GM21447 (cell line): ENCODE measurements at regions not wholly inside any gene's neighbourhood (a gene's known extent, or its start where the extent isn't known, plus 50 kb on each side); places are given as distances from the start of the nearest gene placed in this dataset.

Experiments used
- ATAC-seq: cut with Tn5 transposase; IDR thresholded peaks from one replicate; pipeline ENCODE4 v1.9.1; 2021; ENCODE audit not compliant: unreplicated experiment

DNA sequence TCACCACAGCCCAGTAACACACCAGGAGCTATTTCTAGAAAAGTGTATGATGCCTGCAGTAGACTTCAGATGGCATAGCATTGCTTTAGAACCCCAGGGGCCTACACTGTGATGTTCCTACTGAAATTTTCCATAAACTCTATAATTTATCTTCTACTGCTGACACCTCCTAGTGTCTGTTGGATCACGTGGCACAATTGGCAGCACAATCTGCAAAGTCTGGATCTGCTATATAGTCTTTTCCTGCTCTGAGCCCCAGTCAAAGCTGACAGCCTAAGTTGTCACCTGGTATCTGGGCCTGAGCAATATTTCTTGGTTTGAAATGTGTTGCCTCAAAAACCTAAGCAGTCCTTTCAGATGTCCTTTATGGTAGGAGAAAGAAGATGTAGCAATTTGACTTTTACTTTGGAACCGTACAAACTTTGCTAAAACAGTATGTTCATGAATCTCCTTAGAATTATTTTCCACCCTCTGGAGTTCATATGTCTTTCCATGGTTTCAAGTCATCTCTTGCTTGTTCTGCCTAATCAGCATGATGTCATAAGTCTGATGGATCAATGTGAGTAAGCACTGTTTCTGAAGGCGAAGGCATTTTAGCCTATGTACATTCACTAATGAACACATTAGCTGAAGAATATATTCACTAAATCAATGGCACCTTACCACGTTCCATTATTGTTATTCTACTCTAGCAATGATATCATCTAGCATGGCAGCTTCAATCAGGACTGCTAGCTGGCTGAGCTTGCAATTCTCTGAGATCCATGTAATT lies 536.5 kb upstream of the NBEA start:
- no peak for ATAC-seq

DNA sequence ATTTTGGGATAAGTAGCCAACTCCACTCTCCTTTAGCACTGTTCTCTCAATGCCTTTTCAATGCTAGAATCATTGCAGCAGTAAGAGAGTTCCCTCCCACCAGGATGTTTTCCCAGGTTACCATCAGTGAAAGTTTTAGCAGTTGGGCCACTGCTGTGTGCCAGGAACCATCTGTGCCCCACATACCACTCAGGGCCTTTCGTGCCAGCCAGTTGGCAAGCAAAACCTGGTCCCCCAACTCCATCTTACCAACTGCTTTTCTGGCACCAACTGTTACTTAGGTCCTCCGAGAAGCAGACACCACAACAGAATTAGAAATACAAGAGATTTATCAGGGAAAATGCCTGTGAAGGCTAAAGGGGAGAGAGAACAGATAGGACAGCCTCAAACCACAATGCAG lies 533.4 kb upstream of the NBEA start:
- no peak for ATAC-seq

DNA sequence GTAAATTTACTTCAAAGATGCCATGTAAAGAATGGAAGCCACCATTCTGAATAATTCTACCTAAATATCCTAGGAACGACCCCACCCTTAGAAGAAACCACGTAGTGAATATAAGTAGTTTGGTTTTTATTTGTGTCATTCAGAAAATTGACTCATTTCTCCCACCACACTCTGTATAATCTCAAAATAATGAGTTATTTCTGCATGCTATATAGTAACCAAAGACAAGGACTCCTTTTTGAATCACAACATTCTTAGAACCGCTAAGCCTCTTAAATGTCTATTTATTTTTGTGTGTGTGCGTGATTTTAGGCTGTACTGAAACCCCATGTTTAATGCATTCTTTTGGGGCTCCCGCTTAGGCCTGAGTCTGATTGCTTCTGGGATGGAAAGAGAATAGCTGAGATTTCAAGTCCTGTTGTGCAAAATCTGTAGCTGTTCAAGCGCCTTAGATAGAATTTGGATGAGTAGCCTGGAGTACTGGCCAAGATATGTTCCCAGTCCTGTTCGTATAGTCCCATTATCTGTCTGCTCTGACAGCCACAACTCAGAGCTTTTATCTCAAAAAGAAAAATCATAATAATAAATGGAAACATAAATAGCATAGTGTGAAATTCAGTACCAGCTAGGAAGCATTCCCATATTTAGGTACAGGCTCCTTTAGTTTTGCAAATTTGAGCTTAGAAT lies 532.4 kb upstream of the NBEA start:
- ATAC-seq = no peak

DNA sequence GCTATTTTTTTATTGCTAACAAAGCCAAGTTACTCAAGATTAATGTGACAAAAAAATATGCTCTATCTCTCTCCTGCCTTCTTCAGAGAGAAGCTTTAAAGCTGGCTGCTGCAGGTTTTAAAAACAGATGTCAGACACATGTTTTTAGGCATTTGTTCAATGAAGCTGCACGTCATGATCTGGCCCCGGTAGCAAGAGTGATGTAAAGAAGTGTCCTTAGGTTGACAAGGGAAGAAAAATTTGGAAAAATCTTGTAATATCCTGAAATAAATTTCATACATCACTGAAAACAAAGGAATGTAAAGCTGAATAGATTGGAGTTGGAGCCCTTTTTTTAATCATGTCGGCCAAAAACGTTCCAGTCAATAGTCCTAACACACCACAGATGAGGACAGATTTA lies 531.4 kb upstream of the NBEA start:
- ATAC-seq = no peak

DNA sequence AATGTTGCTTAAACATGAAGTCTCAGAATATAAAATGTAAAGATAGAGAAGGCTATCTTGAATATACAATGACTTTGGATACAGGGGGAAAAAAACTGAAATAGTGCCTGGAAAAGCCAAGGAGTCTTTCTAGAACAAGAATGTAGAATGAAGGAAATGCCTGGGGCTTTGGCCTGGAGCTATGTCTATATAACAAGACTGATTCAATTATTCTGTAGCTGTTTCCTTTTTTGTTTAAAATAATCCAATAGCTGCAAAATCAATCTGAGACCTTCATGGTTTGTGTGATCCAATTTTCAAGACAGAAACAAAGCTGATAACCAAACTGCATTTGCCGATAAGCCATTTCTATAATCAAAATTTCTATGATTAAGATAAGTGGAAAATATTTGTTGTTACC lies 530.9 kb upstream of the NBEA start:
- no peak for ATAC-seq

DNA sequence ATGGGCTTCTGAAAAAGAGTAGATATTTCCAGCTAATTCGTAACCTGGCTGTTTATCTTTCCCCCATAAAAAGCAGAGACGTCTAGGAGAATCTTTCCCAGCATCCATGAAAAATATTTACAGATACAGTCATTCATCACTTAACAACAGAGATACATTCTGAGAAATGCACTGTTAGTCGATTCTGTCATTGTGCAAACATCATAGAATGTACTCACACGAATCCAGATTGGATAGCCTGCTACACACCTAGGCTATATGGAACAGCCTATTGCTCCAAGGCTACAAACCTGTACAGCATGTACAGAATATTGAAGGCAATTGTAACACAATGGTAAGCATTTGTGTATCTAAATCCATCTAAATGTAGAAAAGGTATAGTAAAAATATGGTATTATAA lies 530.2 kb upstream of the NBEA start:
- ATAC-seq = no peak

DNA sequence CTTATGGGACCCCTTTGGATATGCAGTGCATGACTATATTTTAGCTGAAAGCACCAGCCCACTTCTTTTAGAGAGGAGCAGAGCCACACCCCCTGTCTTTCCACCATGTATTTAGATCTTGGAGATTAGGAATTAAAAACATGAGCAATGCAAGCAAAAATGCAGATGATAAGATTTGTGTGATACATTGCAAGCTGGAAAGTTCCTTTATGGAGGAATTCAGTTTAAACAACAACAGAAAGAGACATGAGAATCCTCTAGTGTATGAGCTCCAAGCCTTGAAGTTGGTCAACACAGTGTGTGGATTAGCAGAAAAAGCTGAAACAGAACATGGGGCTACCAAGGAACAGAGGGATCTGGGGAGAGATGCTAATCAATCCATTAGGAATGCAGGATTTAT lies 529.8 kb upstream of the NBEA start:
- no peak for ATAC-seq

DNA sequence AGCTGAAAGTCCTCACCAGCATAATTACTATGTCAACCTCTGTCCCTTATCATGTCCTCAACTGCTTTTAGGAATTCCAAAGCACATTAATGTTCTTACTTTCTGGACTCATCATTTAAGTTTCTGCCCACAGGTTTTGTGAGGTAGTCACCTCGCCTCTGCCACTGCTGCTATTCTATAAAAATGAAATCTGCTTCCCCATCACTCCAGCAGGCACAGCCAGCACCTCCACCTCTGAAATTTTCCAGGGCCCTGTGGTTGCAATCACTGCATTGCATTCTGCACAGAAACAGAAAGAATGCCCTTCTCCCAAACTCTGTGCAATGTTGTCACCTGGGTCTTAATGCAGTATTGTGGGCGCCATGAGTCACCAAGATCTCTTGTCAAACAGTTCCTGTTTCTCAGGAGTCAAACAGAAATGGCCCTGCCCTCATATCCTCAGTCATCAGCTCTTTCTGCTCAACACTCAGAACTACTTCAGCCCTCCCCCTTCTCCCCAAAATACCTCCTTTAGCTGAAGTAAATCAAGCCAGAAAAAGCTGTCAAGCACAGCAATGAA lies 529.2 kb upstream of the NBEA start:
- ATAC-seq = no peak

DNA sequence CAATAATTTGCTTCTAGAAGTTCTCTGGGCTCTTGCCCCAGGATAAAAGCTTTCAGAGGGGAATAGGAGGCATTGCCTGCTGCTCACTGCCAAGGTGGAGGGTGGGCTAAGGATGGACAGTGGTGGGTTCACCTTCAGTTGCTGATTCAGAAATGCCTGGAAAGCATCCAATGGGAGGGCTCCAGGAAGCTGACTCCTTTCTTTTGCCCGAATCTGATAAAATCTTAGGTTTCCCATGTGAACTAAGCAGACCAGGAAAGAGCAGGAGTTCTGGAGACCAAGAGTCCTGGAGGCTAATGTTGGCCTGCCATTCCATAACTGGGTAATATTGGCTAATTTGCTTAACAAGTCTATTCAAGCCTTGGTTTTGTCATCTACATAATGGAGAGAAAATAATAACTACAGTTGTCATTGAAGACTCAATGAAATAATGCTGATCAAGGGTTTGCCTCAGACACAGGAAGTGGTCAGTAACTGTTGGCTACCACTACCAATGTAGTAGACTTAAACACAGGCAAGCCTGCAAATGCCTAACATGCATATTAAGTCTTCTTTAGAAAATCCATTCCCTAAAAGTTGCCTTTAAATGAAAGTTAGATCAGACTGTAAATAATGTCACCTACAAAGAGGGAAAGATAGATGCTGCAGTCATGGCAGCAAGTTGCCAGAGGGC lies 528.4 kb upstream of the NBEA start:
- ATAC-seq = no peak

DNA sequence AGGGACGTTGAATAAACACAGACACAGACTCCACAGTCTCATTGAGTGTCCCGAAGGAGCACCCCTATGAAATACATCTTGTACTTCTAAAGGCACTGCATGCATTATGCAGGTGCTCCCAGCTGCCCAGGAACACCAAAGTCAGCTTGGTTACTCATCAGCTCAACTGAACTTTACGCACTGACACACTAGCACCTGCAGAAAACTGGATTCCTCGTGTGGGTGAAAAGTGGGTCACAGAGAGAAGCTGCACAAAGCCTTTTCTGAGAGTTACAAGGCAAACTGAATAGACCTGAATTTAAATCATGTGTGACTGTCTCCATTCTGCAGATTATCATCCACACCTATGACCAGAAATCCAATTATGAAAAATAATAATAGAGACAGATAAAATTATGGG lies 527.5 kb upstream of the NBEA start:
- ATAC-seq = no peak

DNA sequence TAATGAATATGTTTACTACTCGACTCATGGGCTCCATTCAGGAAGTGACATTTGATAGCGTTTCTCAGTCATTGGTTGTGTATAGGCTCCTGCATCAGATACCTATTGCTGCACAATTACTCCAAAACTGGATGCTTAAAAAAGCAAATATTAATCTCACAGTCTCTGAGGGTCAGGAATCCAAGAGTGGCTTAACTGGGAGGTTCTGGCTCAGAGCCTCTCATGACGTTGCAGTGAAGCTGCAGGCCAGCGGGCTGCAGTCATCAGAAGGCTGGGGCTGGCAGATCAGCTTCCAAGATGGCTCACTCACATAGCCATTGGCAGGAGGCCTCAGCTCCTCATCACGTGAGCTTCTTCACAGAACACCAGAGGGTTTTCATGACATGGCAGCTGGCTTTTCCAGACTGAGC lies 525.1 kb upstream of the NBEA start:
- ATAC-seq = no peak

DNA sequence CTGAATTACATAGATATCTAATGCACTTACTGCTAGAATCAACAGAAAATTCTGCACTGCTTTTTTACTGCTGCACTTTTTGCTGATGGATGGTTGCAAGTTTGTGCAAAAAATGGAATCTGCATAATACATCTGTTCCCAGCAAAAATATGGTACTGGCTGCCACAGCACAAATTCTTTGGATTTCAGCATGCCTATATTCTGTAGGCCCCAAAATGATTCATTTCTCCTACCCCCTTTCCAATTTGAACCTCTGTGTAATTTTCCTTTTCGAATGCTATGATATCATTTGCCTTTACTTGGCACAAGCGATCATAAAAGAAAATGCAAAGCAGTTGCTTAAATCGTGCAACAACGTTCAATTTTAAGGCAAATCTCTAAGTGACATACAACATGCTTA lies 524.2 kb upstream of the NBEA start:
- no peak for ATAC-seq

DNA sequence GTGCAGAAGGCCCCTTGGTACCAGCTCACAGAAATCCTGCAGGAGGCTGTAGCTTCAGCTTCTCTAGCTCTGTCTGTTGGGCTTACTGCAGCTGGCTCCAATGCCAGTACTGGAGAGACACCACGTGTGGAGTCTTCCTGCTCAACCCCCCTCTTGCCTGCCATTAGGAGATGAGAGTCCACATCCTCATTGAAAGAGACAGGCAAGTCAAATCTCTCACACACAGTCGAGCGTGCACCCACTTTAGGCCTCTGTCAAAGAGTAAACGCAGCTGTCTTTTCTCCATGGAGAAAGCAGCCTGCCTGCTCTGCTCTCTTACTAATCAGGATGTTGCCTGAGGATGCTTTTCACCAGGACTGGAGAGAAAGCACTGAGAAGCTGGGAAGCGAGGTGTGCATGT lies 523.0 kb upstream of the NBEA start:
- ATAC-seq = no peak

DNA sequence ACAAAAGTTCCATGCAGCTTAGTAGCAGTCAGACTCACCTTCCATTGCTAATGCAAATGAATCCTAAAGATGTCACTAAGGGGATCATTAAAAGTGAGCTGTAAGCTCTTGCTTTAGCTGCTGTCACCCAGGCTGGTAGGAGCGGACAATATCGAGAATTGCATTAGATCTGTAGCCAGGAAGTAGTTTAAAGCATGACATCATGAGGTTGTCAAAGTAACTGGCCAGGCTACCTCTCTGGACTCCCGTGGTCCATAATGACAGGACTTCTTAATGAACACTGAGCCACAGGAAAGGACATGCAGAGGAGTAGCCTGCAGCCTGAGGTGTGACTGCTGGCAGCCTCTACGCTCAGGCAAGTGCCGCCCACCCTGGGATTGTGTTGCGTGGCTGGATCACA lies 522.3 kb upstream of the NBEA start:
- no peak for ATAC-seq

DNA sequence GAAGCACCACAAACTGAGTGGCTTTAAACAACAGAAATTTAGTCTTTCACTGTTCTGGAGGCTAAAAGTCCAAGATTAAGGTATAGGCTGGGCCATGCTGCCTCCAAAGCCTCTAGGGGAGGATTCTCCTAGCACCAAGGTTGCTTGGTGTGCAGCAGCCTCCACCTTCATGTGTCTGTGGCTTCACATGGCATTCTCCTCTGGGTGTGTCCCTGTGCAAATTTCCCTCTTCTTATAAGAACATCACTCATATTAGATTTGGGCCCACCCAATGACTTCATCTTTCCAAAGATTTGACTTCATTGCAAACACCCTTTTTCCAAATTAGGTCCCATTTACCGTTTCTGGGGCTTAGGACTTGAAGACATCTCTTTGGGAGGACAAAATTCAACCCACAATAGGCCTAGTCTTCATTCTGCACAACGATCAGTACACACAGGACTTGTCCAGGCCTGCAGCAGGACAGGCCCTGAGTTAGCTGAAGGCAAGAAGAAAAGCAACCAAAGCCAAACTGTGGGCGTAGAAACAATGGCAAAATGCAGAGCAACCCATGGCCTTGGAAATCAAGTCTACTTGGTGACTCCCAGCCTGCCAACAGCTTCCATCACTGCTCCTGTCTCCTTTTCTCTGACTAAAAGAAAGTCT lies 521.2 kb upstream of the NBEA start:
- no peak for ATAC-seq

DNA sequence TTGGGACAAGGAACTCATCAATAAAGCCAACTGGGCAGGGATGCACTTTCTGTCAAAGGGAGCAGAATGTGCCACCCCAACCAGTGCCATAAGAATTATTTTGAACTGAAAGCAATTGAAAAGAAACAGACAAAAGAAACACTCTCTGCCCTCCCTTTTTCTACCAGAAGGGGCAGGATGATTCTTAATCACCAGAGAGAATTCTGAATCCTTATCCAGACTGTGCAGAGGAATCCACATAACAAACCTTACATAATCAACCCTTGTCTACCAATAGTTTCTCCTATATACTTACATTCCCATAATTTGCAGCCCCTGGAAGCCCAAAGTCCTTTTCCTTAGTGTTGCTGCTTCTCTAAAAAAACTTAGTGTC lies 520.7 kb upstream of the NBEA start:
- no peak for ATAC-seq

DNA sequence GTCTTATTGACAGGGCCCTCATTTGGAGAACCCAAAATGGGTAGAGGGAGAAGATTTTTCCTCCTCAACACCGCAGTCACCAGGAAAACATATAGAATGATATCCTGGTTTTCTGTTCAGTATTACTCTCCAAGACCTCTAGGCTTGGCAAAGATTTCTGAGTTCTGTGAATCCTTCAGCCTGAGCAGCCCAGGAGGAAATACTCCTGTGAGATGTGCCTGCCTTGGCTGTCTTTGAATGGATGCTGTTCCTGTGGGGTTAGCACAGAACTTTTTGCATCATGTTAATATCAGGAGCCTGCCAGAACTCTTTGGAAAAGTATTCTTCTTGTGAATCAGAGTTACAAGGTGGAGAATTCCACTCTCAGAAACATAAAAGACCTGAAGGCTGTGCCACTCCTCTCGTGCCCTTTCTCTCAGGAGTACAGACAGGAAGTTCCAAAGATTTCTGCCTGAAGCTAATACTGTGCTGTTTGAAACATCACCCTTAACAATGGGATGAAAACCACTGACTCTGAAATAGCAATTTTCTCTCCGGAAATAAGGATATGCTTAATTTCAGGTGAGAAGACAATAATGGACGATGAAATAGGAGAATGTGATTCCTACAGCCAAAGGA lies 520.1 kb upstream of the NBEA start:
- no peak for ATAC-seq

DNA sequence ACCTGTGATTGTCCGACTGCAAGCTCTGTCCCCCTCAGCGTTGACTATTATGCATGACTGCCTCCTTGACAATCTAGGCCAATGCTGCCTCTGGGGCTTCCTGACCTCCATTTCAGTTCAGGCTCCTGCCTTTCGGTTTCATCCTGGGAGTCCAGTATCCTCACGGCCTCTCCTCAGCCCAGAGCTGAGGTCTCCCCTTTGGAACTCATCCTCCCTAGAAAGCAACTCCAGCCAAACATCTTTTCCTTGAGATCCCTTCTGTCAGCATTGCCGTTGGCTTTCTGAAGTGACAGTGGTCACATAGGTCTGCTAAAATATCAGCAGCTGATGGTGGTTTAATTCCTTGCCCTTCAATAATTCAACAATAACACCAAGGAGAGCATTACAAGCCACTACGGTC lies 519.1 kb upstream of the NBEA start:
- ATAC-seq = no peak

DNA sequence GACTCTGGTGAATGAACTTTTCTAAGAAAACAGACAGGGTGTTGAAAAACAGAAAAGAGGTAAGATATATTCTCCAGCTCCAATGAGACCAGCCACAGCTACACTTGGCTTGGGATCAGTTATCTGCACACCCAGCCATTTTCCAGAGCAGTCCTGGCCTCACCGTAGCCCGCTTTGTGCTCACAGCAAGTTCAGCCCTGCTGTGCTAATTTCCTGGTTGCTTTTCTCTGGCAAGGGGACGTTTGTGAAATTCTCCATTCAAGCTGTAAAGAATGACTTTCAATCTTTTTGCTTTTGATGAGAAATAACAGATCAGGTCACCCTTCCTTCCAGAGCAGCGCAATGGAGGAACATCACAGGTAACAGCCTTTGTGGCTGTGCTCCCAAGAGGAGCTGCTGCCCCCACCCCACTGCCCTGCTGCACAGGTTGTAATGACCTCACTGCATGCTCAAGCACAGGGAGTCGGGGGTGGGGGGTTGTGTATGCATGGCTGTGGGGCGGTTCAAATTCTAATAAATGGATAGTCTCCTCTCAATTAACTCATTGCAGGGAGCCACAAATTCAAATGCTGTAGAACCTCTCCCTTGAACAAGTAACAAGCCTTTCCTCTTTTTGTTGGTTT lies 516.6 kb upstream of the NBEA start:
- ATAC-seq = no peak

DNA sequence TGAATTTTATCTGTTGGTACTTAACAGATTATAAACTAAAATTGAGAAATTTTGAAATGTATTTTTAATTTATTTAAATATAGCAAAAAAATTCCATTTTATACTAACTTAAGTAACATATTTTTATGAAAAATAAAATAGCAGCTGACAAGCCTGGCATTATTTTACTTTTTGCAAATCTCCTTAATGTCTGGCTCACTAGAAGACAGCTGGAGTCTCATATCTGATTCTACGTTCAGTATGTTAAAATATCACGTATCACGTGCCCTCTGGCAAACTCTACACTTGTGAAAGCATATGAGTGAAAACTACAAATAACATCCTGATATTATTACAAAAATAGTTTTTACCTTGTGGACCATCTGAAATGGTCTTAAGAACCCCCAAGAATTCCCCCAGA lies 513.2 kb upstream of the NBEA start:
- no peak for ATAC-seq

DNA sequence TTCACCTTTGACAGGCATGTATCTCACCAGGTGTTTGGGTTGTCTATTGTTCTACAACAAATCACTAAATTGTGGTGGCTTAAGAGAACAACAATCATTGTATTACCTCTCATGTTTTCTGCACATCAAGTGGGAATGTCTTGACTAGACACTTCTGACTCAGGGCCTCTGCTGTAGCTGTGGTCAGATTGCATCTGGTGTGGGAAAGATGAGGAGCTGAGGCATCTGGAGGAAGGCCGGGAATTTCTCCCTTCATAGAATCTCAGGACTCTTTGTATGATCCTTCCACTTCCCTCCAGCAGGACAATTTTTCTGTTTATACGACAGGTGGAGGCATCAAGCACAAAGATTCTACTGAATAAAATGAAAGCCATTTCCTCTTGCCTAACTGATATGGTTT lies 511.8 kb upstream of the NBEA start:
- ATAC-seq = no peak
